B cell (primary cell): ENCODE measurements at regions not wholly inside any gene's neighbourhood (a gene's known extent, or its start where the extent isn't known, plus 50 kb on each side); places are given as distances from the start of the nearest gene placed in this dataset.

Experiments used
- ATAC-seq: fragments of 200-7000 bp; cut with Tn5 transposase; one replicate; pipeline ENCODE4 v1.10.0; 2021; ENCODE audit warnings: low read depth, mild to moderate bottlenecking, moderate number of reproducible peaks, moderate library complexity
- CTCF ChIA-PET: fragments of 350-600 bp; sonication (Branson Sonifier 250); formaldehyde crosslinking; loops from one replicate; lab custom pipeline; 2021; ENCODE audit warnings: antibody characterized with exemption, inconsistent platforms; lab: Charles Lee
- POLR2A ChIA-PET: fragments of 350-600 bp; sonication (Branson Sonifier 250); formaldehyde crosslinking; loops from one replicate; lab custom pipeline; 2021; ENCODE audit warnings: antibody characterized with exemption; lab: Charles Lee
- DNase-seq: peaks from one replicate; pipeline ENCODE4 v3.0.0; 2013
- H2AFZ ChIP-seq: 2 replicates; pipeline ENCODE4 v1.6.1; 2012; ENCODE audit warnings: mild to moderate bottlenecking, low read depth, low read length; ENCODE audit not compliant: insufficient read depth, poor library complexity, severe bottlenecking
- H3K27ac ChIP-seq, 2 donors: 1 replicate in 1 of 2; 2 replicates in 1 of 2; pipeline ENCODE4 v1.5.1; 2012 to 2013; ENCODE audit warnings: low read length in 2 of 2, mild to moderate bottlenecking in 2 of 2, moderate library complexity in 1 of 2
- H3K27me3 ChIP-seq, 4 experiments: fragments of 200-600 bp in 1 of 4; sonication (generic) in 1 of 4; replicated peaks in 1 of 4; 1 replicate in 2 of 4; 2 replicates in 2 of 4; pipeline versions ENCODE4 v1.6.1 to v1.7.0; 2013 to 2016; ENCODE audit warnings: low read length in 3 of 4, mild to moderate bottlenecking in 2 of 4, mixed read lengths in 1 of 4, moderate library complexity in 1 of 4; ENCODE audit not compliant: insufficient read depth in 4 of 4, control insufficient read depth in 3 of 4; ENCODE audit errors: control extremely low read depth in 1 of 4
- H3K36me3 ChIP-seq, 2 experiments: replicated peaks in 1 of 2; 1 replicate in 1 of 2; 2 replicates in 1 of 2; pipeline versions ENCODE4 v1.6.1 to v1.7.1; 2013; ENCODE audit warnings: low read length in 1 of 2; ENCODE audit not compliant: insufficient read depth in 2 of 2, control insufficient read depth in 1 of 2; ENCODE audit errors: control extremely low read depth in 1 of 2, extremely low read depth in 1 of 2
- H3K4me1 ChIP-seq, 2 donors: fragments of 200-600 bp in 1 of 2; sonication (generic) in 1 of 2; 1 replicate in 1 of 2; 2 replicates in 1 of 2; pipeline versions ENCODE4 v1.5.1 to v1.6.1; 2013 to 2017; ENCODE audit warnings: low read length in 2 of 2; ENCODE audit not compliant: control insufficient read depth in 2 of 2, insufficient read depth in 2 of 2
- H3K4me2 ChIP-seq: replicated peaks from 2 replicates; pipeline ENCODE3; 2012; ENCODE audit warnings: mild to moderate bottlenecking, low read depth, low read length; ENCODE audit not compliant: poor library complexity, severe bottlenecking
- H3K4me3 ChIP-seq, 5 experiments: fragments of 200-600 bp in 1 of 5; sonication (generic) in 1 of 5; 1 replicate in 3 of 5; 2 replicates in 2 of 5; pipeline versions ENCODE4 v1.5.1 to v1.7.0; 2011 to 2016; ENCODE audit warnings: low read length in 4 of 5, mild to moderate bottlenecking in 4 of 5, low read depth in 2 of 5, control low read depth in 1 of 5, moderate library complexity in 1 of 5; ENCODE audit not compliant: insufficient read depth in 1 of 5; ENCODE audit errors: control extremely low read depth in 1 of 5, extremely low read depth in 1 of 5
- H3K79me2 ChIP-seq: fragments of 200-600 bp; sonication (generic); one replicate; pipeline ENCODE4 v1.6.0; 2016; ENCODE audit warnings: low read length; ENCODE audit not compliant: control insufficient read depth, insufficient read depth
- H3K9ac ChIP-seq: fragments of 200-600 bp; sonication (generic); 2 replicates; pipeline ENCODE4 v1.6.1; 2017; ENCODE audit warnings: mild to moderate bottlenecking, low read length, moderate library complexity
- H3K9me3 ChIP-seq, 3 donors: one replicate each; pipeline versions ENCODE4 v1.6.1 to v1.7.1; 2013; ENCODE audit warnings: low read length in 2 of 3; ENCODE audit not compliant: control insufficient read depth in 2 of 3, insufficient read depth in 1 of 3; ENCODE audit errors: control extremely low read depth in 1 of 3
- H4K20me1 ChIP-seq: 2 replicates; pipeline ENCODE4 v1.6.0; 2012; ENCODE audit warnings: mild to moderate bottlenecking, low read length; ENCODE audit not compliant: insufficient read depth, control insufficient read depth, poor library complexity, severe bottlenecking
- H3K27ac Mint-ChIP-seq: one replicate; pipeline ENCODE4 v1.8.0; 2021; ENCODE audit warnings: mixed read lengths
- H3K27me3 Mint-ChIP-seq: one replicate; pipeline ENCODE4 v1.8.0; 2021; ENCODE audit warnings: mixed read lengths
- H3K4me1 Mint-ChIP-seq: one replicate; pipeline ENCODE4 v1.8.0; 2021; ENCODE audit warnings: mixed read lengths
- H3K4me3 Mint-ChIP-seq: one replicate; pipeline ENCODE4 v1.8.0; 2021; ENCODE audit warnings: mixed read lengths
- H3K9me3 Mint-ChIP-seq: one replicate; pipeline ENCODE4 v1.8.0; 2022; ENCODE audit warnings: mixed read lengths; ENCODE audit not compliant: insufficient read depth
- CTCF ChIP-seq: fragments of 200-600 bp; IDR thresholded peaks from one replicate; pipeline ENCODE4 v1.8.0; 2022; ENCODE audit warnings: antibody characterized with exemption, mild to moderate bottlenecking
- EZH2 ChIP-seq: IDR thresholded peaks from 2 replicates; pipeline ENCODE4 v1.6.1; 2012; ENCODE audit warnings: borderline replicate concordance, low read depth, mild to moderate bottlenecking, moderate library complexity, low read length; ENCODE audit not compliant: insufficient read depth, poor library complexity, severe bottlenecking
- WGBS: methylation state at CpG from one replicate; pipeline ENCODE4 v1.1.5; 2013; ENCODE audit warnings: missing lambda C conversion rate; ENCODE audit not compliant: insufficient coverage; 5-methylcytosine and 5-hydroxymethylcytosine counted together
- intact Hi-C: fragments of 100-400 bp; cut with micrococcal nuclease; formaldehyde crosslinking; loops from one replicate; pipeline ENCODE4 v1.10.0; 2022

DNA sequence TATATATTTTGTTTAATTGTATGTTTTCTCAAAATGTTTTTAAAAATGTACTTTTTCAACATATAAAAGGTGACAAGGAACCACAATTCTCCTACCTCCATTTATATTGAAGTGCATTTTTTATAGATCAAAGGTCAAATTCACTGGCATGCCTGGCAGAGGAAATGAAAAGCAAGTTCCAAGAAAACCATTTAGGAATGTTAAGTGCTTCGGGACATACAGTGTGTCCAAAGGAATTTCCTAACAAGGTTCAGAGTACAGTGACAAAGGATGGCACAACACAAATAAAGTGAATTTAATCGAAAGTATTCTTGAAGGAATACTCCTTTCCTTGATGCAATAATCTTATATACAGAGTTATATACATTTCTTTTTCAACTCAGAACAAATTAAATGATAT is 242.3 kb downstream of the CCER1 start:
- H3K9me3 ChIP-seq = no peaks in the 10 kb centered on the region
- no peaks in the 10 kb centered on the region for H4K20me1 ChIP-seq
- no peak overlapping the region for H3K27ac Mint-ChIP-seq
- no peaks in the 10 kb centered on the region for H3K79me2 ChIP-seq
- H3K4me3 Mint-ChIP-seq = no peak overlapping the region
- H3K27ac ChIP-seq = no peak overlapping the region
- POLR2A ChIA-PET = no interaction called here
- no peaks in the 10 kb centered on the region for H3K9me3 Mint-ChIP-seq
- 83% methylated on average over 1 of the region's 2 CpGs for WGBS
- ATAC-seq (no peak), DNase-seq (no peak)
- H3K4me3 ChIP-seq = no peak overlapping the region
- H3K4me1 Mint-ChIP-seq = no peaks in the 10 kb centered on the region
- H3K4me2 ChIP-seq = no peak overlapping the region
- intact Hi-C loops = no loop called here
- no peak overlapping the region for H2AFZ ChIP-seq
- no peaks in the 10 kb centered on the region for H3K27me3 Mint-ChIP-seq
- TF ChIP-seq CTCF (no peak), EZH2 (no peak)
- H3K9ac ChIP-seq = no peak overlapping the region
- no peaks in the 10 kb centered on the region for H3K27me3 ChIP-seq
- no peaks in the 10 kb centered on the region for H3K4me1 ChIP-seq
- CTCF ChIA-PET = no interaction called here
- no peaks in the 10 kb centered on the region for H3K36me3 ChIP-seq

DNA sequence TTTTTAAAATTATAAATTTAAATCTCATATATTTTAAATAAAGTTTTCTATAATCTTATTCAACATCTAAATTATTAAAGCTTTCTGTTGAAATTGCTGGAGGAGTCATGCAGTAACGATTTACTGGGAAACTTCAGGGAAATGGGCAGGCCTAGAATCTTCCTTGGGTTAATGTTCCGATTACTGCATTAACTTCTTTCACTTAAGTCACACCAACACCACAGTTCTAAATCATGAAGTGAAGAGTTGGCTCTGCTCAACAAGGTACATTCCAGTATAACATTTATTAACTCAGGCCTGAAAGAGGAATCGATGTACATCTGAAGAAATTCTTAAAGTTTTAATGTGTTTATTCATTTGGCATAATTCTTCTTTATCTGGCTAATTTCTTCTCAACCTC is 244.3 kb downstream of the CCER1 start:
- ATAC-seq (no peak), DNase-seq (no peak)
- Histone ChIP-seq H4K20me1 (no peaks in the 10 kb centered on the region), H3K27ac (no peak overlapping the region), H3K9ac (no peak overlapping the region), H3K4me1 (no peaks in the 10 kb centered on the region), H2AFZ (no peak overlapping the region), H3K9me3 (no peaks in the 10 kb centered on the region), H3K4me2 (no peak overlapping the region), H3K27me3 (no peaks in the 10 kb centered on the region), H3K79me2 (no peaks in the 10 kb centered on the region), H3K36me3 (no peaks in the 10 kb centered on the region), H3K4me3 (no peak overlapping the region)
- CTCF ChIA-PET = no interaction called here
- Mint-ChIP-seq H3K4me3 (no peak overlapping the region), H3K9me3 (no peaks in the 10 kb centered on the region), H3K4me1 (no peaks in the 10 kb centered on the region), H3K27me3 (no peaks in the 10 kb centered on the region), H3K27ac (no peak overlapping the region)
- intact Hi-C loops = no loop called here
- POLR2A ChIA-PET = no interaction called here
- TF ChIP-seq EZH2 = no peak
- no peak for TF ChIP-seq CTCF
- no CpG with 5 or more reads among the region's 3 CpGs for WGBS
